Panc1 (cell line): ENCODE measurements at regions not wholly inside any gene's neighbourhood (a gene's known extent, or its start where the extent isn't known, plus 50 kb on each side); places are given as distances from the start of the nearest gene placed in this dataset.

ENCODE experiments used
- ATAC-seq: fragments of 200-7000 bp; cut with Tn5 transposase; 2 replicates; pipeline ENCODE4 v1.9.1; 2020; ENCODE audit warnings: mild to moderate bottlenecking, moderate library complexity
- BruUV-seq: library from RNA; stranded (reverse); fragments of 400-500 nt; replicated peaks from 2 replicates; lab custom pipeline; 2021; lab: Mats Ljungman, UMichigan
- CTCF ChIA-PET: fragments of 300-600 bp; sonication (Branson Sonifier 250); formaldehyde crosslinking; loops from one replicate; lab custom pipeline; 2022; ENCODE audit warnings: antibody characterized with exemption; lab: Charles Lee
- POLR2A ChIA-PET: fragments of 300-600 bp; sonication (Branson Sonifier 250); formaldehyde crosslinking; loops from one replicate; lab custom pipeline; 2022; ENCODE audit warnings: antibody characterized with exemption; lab: Charles Lee
- DNase-seq: peaks from one replicate; pipeline ENCODE4 v3.0.0-alpha.2; 2010; ENCODE audit warnings: low read depth, low spot score
- H3K27ac ChIP-seq: 2 replicates; pipeline ENCODE4 v1.5.1; 2011; ENCODE audit warnings: mild to moderate bottlenecking, low read length, inconsistent platforms
- H3K27me3 ChIP-seq: fragments of 200-500 bp; sonication (Bioruptor generic); 2 replicates; pipeline ENCODE4 v1.6.0; 2014; ENCODE audit warnings: low read length, inconsistent platforms; ENCODE audit not compliant: control insufficient read depth, insufficient read depth
- H3K36me3 ChIP-seq: fragments of 200-500 bp; sonication (Bioruptor generic); 2 replicates; pipeline ENCODE4 v1.5.1; 2014; ENCODE audit warnings: inconsistent platforms, mild to moderate bottlenecking, low read length, moderate library complexity; ENCODE audit not compliant: control insufficient read depth, insufficient read depth
- H3K4me1 ChIP-seq: 2 replicates; pipeline ENCODE4 v1.5.1; 2011; ENCODE audit warnings: inconsistent platforms, mild to moderate bottlenecking, low read length, moderate library complexity; ENCODE audit not compliant: control insufficient read depth, insufficient read depth
- H3K4me3 ChIP-seq, 2 experiments: 2 replicates each; pipeline ENCODE4 v1.5.1; 2011 to 2012; ENCODE audit warnings: low read depth in 2 of 2, low read length in 2 of 2, mild to moderate bottlenecking in 2 of 2, inconsistent platforms in 1 of 2, moderate library complexity in 1 of 2
- H3K9me3 ChIP-seq: fragments of 200-500 bp; sonication (Bioruptor generic); 2 replicates; pipeline ENCODE4 v1.5.1; 2014; ENCODE audit warnings: low read depth, mild to moderate bottlenecking, inconsistent platforms, low read length, moderate library complexity; ENCODE audit not compliant: control insufficient read depth, insufficient read depth
- CTCF ChIP-seq: fragments of 450-650 bp; IDR thresholded peaks from 2 replicates; pipeline ENCODE4 v1.5.1; 2017; ENCODE audit warnings: mild to moderate bottlenecking
- POLR2AphosphoS5 ChIP-seq: IDR thresholded peaks from 2 replicates; pipeline ENCODE4 v1.6.1; 2012; ENCODE audit warnings: mild to moderate bottlenecking, low read depth, low read length, moderate library complexity
- REST ChIP-seq, 2 experiments: IDR thresholded peaks; 2 replicates each; pipeline ENCODE4 v1.6.1; 2011 to 2012; ENCODE audit warnings: low read depth in 2 of 2, control low read depth in 1 of 2, low read length in 1 of 2, mild to moderate bottlenecking in 1 of 2, moderate library complexity in 1 of 2; ENCODE audit not compliant: insufficient read depth in 1 of 2
- SIN3A ChIP-seq: IDR thresholded peaks from 2 replicates; pipeline ENCODE4 v1.6.1; 2012; ENCODE audit warnings: low read depth, mild to moderate bottlenecking, low read length, moderate library complexity, borderline replicate concordance; ENCODE audit not compliant: insufficient read depth
- TCF7L2 ChIP-seq: IDR thresholded peaks from 2 replicates; pipeline ENCODE4 v1.6.1; 2011; ENCODE audit warnings: mild to moderate bottlenecking, low read depth, low read length, inconsistent platforms
- in situ Hi-C: cut with HindIII; loops from 2 replicates; pipeline ENCODE4 v1.10.0; 2016; ENCODE audit warnings: low sequenced_read_pairs, low pct_unique_long_range_greater_than_20kb
- intact Hi-C: fragments of 100-400 bp; cut with micrococcal nuclease; formaldehyde crosslinking; loops from one replicate; pipeline ENCODE4 v1.10.0; 2022; ENCODE audit not compliant: unreplicated experiment

- Histone ChIP-seq H3K27me3 (no peaks in the 10 kb centered on the region), H3K9me3 (no peaks in the 10 kb centered on the region), H3K36me3 (no peaks in the 10 kb centered on the region), H3K4me3 (no peak overlapping the region), H3K27ac (no peak overlapping the region), H3K4me1 (no peaks in the 10 kb centered on the region)
- ChIA-PET CTCF (no interaction called here), POLR2A (no interaction called here)
- no peak for ATAC-seq
- no TSS peak for BruUV-seq
- DNase-seq = no peak
- in situ Hi-C loops = no loop called here
- intact Hi-C loops = no loop called here
- TF ChIP-seq POLR2AphosphoS5 (no peak), TCF7L2 (no peak)
Measured at GRCh38 chr15:26020871-26021270, 157.7 kb upstream of the ATP10A start.

GRCh38 chr15:26017665-26018064 lies 154.5 kb upstream of the ATP10A start:
- ATAC-seq (no peak), DNase-seq (no peak)
- no peaks in the 10 kb centered on the region for H3K27me3 ChIP-seq
- H3K27ac ChIP-seq = no peak overlapping the region
- no peak overlapping the region for H3K4me3 ChIP-seq
- H3K9me3 ChIP-seq = no peaks in the 10 kb centered on the region; the same call in 1 of the 2 replicates
- ChIA-PET POLR2A (no interaction called here), CTCF (no interaction called here)
- no TSS peak for BruUV-seq
- no peaks in the 10 kb centered on the region for H3K36me3 ChIP-seq
- in situ Hi-C loops = no loop called here
- TF ChIP-seq TCF7L2 (no peak), POLR2AphosphoS5 (no peak), SIN3A (no peak), CTCF (no peak), REST (IDR thresholded peaks at IDR 0.05; ENCODE audit: insufficient read depth in 1 of 2, low read depth in 2 of 2, low read length in 1 of 2) (no peak)
- intact Hi-C loops = no loop called here
- H3K4me1 ChIP-seq = no peaks in the 10 kb centered on the region

GRCh38 chr15:26015516-26016075 lies 152.5 kb upstream of the ATP10A start:
- no peak for TF ChIP-seq REST (IDR thresholded peaks at IDR 0.05; ENCODE audit: insufficient read depth in 1 of 2, low read depth in 2 of 2, low read length in 1 of 2)
- TF ChIP-seq POLR2AphosphoS5 = no peak
- no peak for TF ChIP-seq TCF7L2
- TF ChIP-seq SIN3A = no peak
- no peak for TF ChIP-seq CTCF
- BruUV-seq = no TSS peak
- no peak for DNase-seq
- Histone ChIP-seq H3K4me1 (no peaks in the 10 kb centered on the region), H3K9me3 (no peaks in the 10 kb centered on the region; the same call in 1 of the 2 replicates), H3K4me3 (no peak overlapping the region), H3K27ac (no peak overlapping the region), H3K27me3 (no peaks in the 10 kb centered on the region), H3K36me3 (no peaks in the 10 kb centered on the region)
- ATAC-seq = no peak
- intact Hi-C loops (no loop called here), in situ Hi-C loops (no loop called here)
- POLR2A ChIA-PET = no interaction called here
- CTCF ChIA-PET = interaction anchor here (0.6 kb wide), 1 partner anchor 78 kb away, joined by 3 read pairs; no protein-coding TSS in a partner anchor
